NCI-H510A (cell line): ENCODE measurements at regions not wholly inside any gene's neighbourhood (a gene's known extent, or its start where the extent isn't known, plus 50 kb on each side); places are given as distances from the start of the nearest gene placed in this dataset.
"Not testable (repeated sequence)": the region's sequence is repeated elsewhere in the genome, so short reads cannot be mapped to it uniquely, and the experiment has no call there.

Source experiments
- DNase-seq: peaks from one replicate; lab custom pipeline; 2025; lab: John Stamatoyannopoulos, UW

- DNase-seq: no peak
Measured at GRCh38 chr11:24171869-24172268, 325.0 kb upstream of the LUZP2 start.

- no peak for DNase-seq
Measured at GRCh38 chr11:24181395-24182047, 315.3 kb upstream of the LUZP2 start.

- DNase-seq: not testable (repeated sequence)
Measured at GRCh38 chr11:24185535-24185934, 311.3 kb upstream of the LUZP2 start.

- no peak for DNase-seq
Measured at GRCh38 chr11:24196733-24197132, 300.1 kb upstream of the LUZP2 start.

- DNase-seq: no peak
Measured at GRCh38 chr11:24198481-24198880, 298.4 kb upstream of the LUZP2 start.

GRCh38 chr11:24199461-24199860 is 297.4 kb upstream of the LUZP2 start:
- no peak for DNase-seq

GRCh38 chr11:24206030-24206429 is 290.8 kb upstream of the LUZP2 start:
- no peak for DNase-seq

- no peak for DNase-seq
Measured at GRCh38 chr11:24206511-24206910, 290.3 kb upstream of the LUZP2 start.

- DNase-seq: no peak
Measured at GRCh38 chr11:24216488-24216887, 280.4 kb upstream of the LUZP2 start.

GRCh38 chr11:24217319-24217718 is 279.5 kb upstream of the LUZP2 start:
- DNase-seq: not testable (repeated sequence)

GRCh38 chr11:24225501-24225900 is 271.4 kb upstream of the LUZP2 start:
- DNase-seq: no peak

GRCh38 chr11:24226606-24227005 is 270.2 kb upstream of the LUZP2 start:
- no peak for DNase-seq

GRCh38 chr11:24233041-24233440 is 263.8 kb upstream of the LUZP2 start:
- no peak for DNase-seq

- no peak for DNase-seq
Measured at GRCh38 chr11:24234822-24235508, 261.9 kb upstream of the LUZP2 start.

- no peak for DNase-seq
Measured at GRCh38 chr11:24238771-24239645, 257.8 kb upstream of the LUZP2 start.

- no peak for DNase-seq
Measured at GRCh38 chr11:24239930-24240329, 256.9 kb upstream of the LUZP2 start.

GRCh38 chr11:24240496-24241175 is 256.2 kb upstream of the LUZP2 start:
- DNase-seq: no peak

- DNase-seq: no peak
Measured at GRCh38 chr11:24246715-24247114, 250.1 kb upstream of the LUZP2 start.

GRCh38 chr11:24247846-24248245 is 249.0 kb upstream of the LUZP2 start:
- DNase-seq: no peak

- no peak for DNase-seq
Measured at GRCh38 chr11:24249921-24250320, 246.9 kb upstream of the LUZP2 start.

- no peak for DNase-seq
Measured at GRCh38 chr11:24253237-24253760, 243.6 kb upstream of the LUZP2 start.

- no peak for DNase-seq
Measured at GRCh38 chr11:24264868-24265267, 232.0 kb upstream of the LUZP2 start.
